Liver (tissue), 3 donors: ENCODE measurements at regions not wholly inside any gene's neighbourhood (a gene's known extent, or its start where the extent isn't known, plus 50 kb on each side); places are given as distances from the start of the nearest gene placed in this dataset.

Experiments used
- CTCF ChIP-seq: fragments of 150-350 bp; IDR thresholded peaks from 2 replicates; pipeline ENCODE4 v1.5.1; 2017; ENCODE audit warnings: improper control_type of control experiment, low read depth, low read length; ENCODE audit not compliant: missing input control
- JUND ChIP-seq, 2 donors: IDR thresholded peaks; 2 replicates each; pipeline ENCODE4 v1.6.1; 2016; ENCODE audit warnings: antibody characterized with exemption in 2 of 2
- MAX ChIP-seq: IDR thresholded peaks from 2 replicates; pipeline ENCODE4 v1.6.1; 2016; ENCODE audit warnings: antibody characterized with exemption
- donor health status: healthy.
- donor health status: healthy.

GRCh38 chr16:85360323-85361277 is 248.3 kb upstream of the CIBAR2 start:
- TF ChIP-seq CTCF (no peak), JUND (IDR thresholded peaks at IDR 0.05) (no peak), MAX (no peak)
